ENCODE measurements at regions not wholly inside any gene's neighbourhood (a gene's known extent, or its start where the extent isn't known, plus 50 kb on each side); places are given as distances from the start of the nearest gene placed in this dataset.

GRCh38 chrX:46310815-46311497 lies 234.3 kb downstream of the ZNF674 start:
- H3K27me3 ChIP-seq (ENCODE audit: control insufficient read depth in 1 of 2, insufficient read depth in 2 of 2, low read length in 2 of 2), result no peaks in the 10 kb centered on the region
- no peak overlapping the region for H3K4me3 ChIP-seq (ENCODE audit: low read depth in 1 of 2, low read length in 2 of 2)
- no peak overlapping the region for H3K9ac ChIP-seq (ENCODE audit: low read depth in 1 of 2, low read length in 2 of 2)
- no peak overlapping the region for H3K27ac ChIP-seq (ENCODE audit: low read depth, low read length)
- H3K9me3 ChIP-seq (ENCODE audit: control insufficient read depth in 1 of 2, low read length in 2 of 2), result no peaks in the 10 kb centered on the region
- H3K36me3 ChIP-seq (ENCODE audit: control insufficient read depth in 1 of 2, insufficient read depth in 2 of 2, low read length in 2 of 2), result no peaks in the 10 kb centered on the region
- H3K4me1 ChIP-seq (ENCODE audit: control insufficient read depth in 1 of 2, insufficient read depth in 2 of 2, low read length in 2 of 2), result no peaks in the 10 kb centered on the region

GRCh38 chrX:46308110-46308509 lies 237.1 kb downstream of the ZNF674 start:
- Histone ChIP-seq H3K9me3 (ENCODE audit: control insufficient read depth in 1 of 2, low read length in 2 of 2) (peaks cover 0 to 7% of the 10 kb centered on the region in 2 donors), H3K27me3 (ENCODE audit: control insufficient read depth in 1 of 2, insufficient read depth in 2 of 2, low read length in 2 of 2) (no peaks in the 10 kb centered on the region), H3K27ac (ENCODE audit: low read depth, low read length) (no peak overlapping the region), H3K9ac (ENCODE audit: low read depth in 1 of 2, low read length in 2 of 2) (no peak overlapping the region), H3K4me3 (ENCODE audit: low read depth in 1 of 2, low read length in 2 of 2) (no peak overlapping the region), H3K4me1 (ENCODE audit: control insufficient read depth in 1 of 2, insufficient read depth in 2 of 2, low read length in 2 of 2) (no peaks in the 10 kb centered on the region), H3K36me3 (ENCODE audit: control insufficient read depth in 1 of 2, insufficient read depth in 2 of 2, low read length in 2 of 2) (no peaks in the 10 kb centered on the region)

DNA sequence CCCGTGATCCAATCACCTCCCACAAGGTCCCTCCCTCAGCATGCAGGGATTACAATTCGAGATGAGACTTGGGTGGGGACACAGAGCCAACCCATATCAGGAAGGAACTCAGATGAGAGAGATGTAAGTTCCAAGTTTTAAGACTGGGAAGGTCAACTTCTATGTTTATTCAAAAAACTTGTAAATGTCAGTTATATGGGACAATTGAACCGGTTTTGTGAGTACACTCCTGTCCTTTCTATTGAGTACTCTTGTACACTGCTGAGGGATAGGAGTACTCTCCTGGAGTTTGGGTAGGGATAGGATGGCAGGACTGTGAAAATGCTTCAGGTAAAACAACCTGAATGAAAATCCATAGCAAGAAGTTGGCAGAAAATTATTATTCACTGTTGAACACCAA lies 239.1 kb downstream of the ZNF674 start:
- Histone ChIP-seq H3K4me3 (ENCODE audit: low read depth in 1 of 2, low read length in 2 of 2) (no peak overlapping the region), H3K9me3 (ENCODE audit: control insufficient read depth in 1 of 2, low read length in 2 of 2) (peaks cover 0 to 7% of the 10 kb centered on the region in 2 donors), H3K36me3 (ENCODE audit: control insufficient read depth in 1 of 2, insufficient read depth in 2 of 2, low read length in 2 of 2) (no peaks in the 10 kb centered on the region), H3K27ac (ENCODE audit: low read depth, low read length) (no peak overlapping the region), H3K4me1 (ENCODE audit: control insufficient read depth in 1 of 2, insufficient read depth in 2 of 2, low read length in 2 of 2) (no peaks in the 10 kb centered on the region), H3K9ac (ENCODE audit: low read depth in 1 of 2, low read length in 2 of 2) (no peak overlapping the region), H3K27me3 (ENCODE audit: control insufficient read depth in 1 of 2, insufficient read depth in 2 of 2, low read length in 2 of 2) (no peaks in the 10 kb centered on the region)

- Histone ChIP-seq H3K4me3 (ENCODE audit: low read depth in 1 of 2, low read length in 2 of 2) (no peak overlapping the region), H3K4me1 (ENCODE audit: control insufficient read depth in 1 of 2, insufficient read depth in 2 of 2, low read length in 2 of 2) (no peaks in the 10 kb centered on the region), H3K36me3 (ENCODE audit: control insufficient read depth in 1 of 2, insufficient read depth in 2 of 2, low read length in 2 of 2) (no peaks in the 10 kb centered on the region), H3K9me3 (ENCODE audit: control insufficient read depth in 1 of 2, low read length in 2 of 2) (peaks cover 0 to 7% of the 10 kb centered on the region in 2 donors), H3K27me3 (ENCODE audit: control insufficient read depth in 1 of 2, insufficient read depth in 2 of 2, low read length in 2 of 2) (no peaks in the 10 kb centered on the region), H3K27ac (ENCODE audit: low read depth, low read length) (no peak overlapping the region), H3K9ac (ENCODE audit: low read depth in 1 of 2, low read length in 2 of 2) (no peak overlapping the region)
These were observed 239.8 kb downstream of the ZNF674 start for GRCh38 chrX:46305431-46305830.

DNA sequence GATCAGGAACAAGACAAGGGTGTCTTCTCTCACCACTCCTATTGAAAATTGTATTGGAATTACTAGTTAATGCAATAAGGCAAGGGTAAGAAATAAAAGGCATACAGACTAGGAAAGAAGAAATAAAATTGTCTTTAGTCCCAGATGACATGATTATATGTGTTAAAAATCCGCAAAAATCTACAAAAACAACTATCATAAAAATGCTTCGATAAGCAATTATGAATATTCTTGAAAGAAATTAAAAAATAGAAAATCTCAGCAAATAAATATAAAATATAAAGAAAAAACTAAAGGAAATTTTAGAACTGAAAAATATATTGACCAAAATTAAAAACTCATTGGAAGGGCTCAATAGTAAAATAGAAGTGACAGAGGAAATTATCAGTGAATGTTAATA lies 243.3 kb downstream of the ZNF674 start:
- Histone ChIP-seq H3K4me1 (ENCODE audit: control insufficient read depth in 1 of 2, insufficient read depth in 2 of 2, low read length in 2 of 2) (no peaks in the 10 kb centered on the region), H3K9ac (ENCODE audit: low read depth in 1 of 2, low read length in 2 of 2) (no peak overlapping the region), H3K9me3 (ENCODE audit: control insufficient read depth in 1 of 2, low read length in 2 of 2) (peaks cover 0 to 7% of the 10 kb centered on the region in 2 donors), H3K27me3 (ENCODE audit: control insufficient read depth in 1 of 2, insufficient read depth in 2 of 2, low read length in 2 of 2) (no peaks in the 10 kb centered on the region), H3K4me3 (ENCODE audit: low read depth in 1 of 2, low read length in 2 of 2) (no peak overlapping the region), H3K27ac (ENCODE audit: low read depth, low read length) (no peak overlapping the region), H3K36me3 (ENCODE audit: control insufficient read depth in 1 of 2, insufficient read depth in 2 of 2, low read length in 2 of 2) (no peaks in the 10 kb centered on the region)

DNA sequence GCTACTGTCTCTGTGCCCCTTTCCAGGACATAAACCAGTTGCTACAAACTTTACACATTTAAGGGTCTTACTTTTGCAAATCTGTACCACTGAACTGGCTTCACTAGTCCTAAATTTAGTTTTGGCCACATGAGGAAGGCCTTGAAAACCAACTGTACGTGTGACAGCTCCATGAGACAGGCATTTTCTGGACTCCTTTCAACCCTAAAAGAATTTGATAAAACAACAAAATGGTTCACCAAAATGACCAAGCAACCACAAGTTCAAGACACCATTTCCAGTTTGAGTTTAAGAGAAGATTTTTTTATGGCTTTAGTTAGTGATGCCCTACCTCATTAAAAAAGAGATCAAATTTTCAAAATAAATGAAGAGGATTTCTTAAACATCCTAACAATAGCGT lies 246.4 kb downstream of the ZNF674 start:
- H3K9me3 ChIP-seq (ENCODE audit: control insufficient read depth in 1 of 2, low read length in 2 of 2), result no peaks in the 10 kb centered on the region
- H3K27ac ChIP-seq (ENCODE audit: low read depth, low read length), result no peak overlapping the region
- H3K4me1 ChIP-seq (ENCODE audit: control insufficient read depth in 1 of 2, insufficient read depth in 2 of 2, low read length in 2 of 2), result no peaks in the 10 kb centered on the region
- no peak overlapping the region for H3K4me3 ChIP-seq (ENCODE audit: low read depth in 1 of 2, low read length in 2 of 2)
- H3K9ac ChIP-seq (ENCODE audit: low read depth in 1 of 2, low read length in 2 of 2), result no peak overlapping the region
- no peaks in the 10 kb centered on the region for H3K27me3 ChIP-seq (ENCODE audit: control insufficient read depth in 1 of 2, insufficient read depth in 2 of 2, low read length in 2 of 2)
- H3K36me3 ChIP-seq (ENCODE audit: control insufficient read depth in 1 of 2, insufficient read depth in 2 of 2, low read length in 2 of 2), result no peaks in the 10 kb centered on the region

GRCh38 chrX:46295963-46296362 lies 249.3 kb downstream of the ZNF674 start:
- no peak overlapping the region for H3K9ac ChIP-seq (ENCODE audit: low read depth in 1 of 2, low read length in 2 of 2)
- no peaks in the 10 kb centered on the region for H3K27me3 ChIP-seq (ENCODE audit: control insufficient read depth in 1 of 2, insufficient read depth in 2 of 2, low read length in 2 of 2)
- H3K9me3 ChIP-seq (ENCODE audit: control insufficient read depth in 1 of 2, low read length in 2 of 2), result no peaks in the 10 kb centered on the region
- no peaks in the 10 kb centered on the region for H3K36me3 ChIP-seq (ENCODE audit: control insufficient read depth in 1 of 2, insufficient read depth in 2 of 2, low read length in 2 of 2)
- H3K4me3 ChIP-seq (ENCODE audit: low read depth in 1 of 2, low read length in 2 of 2), result no peak overlapping the region
- H3K27ac ChIP-seq (ENCODE audit: low read depth, low read length), result no peak overlapping the region
- no peaks in the 10 kb centered on the region for H3K4me1 ChIP-seq (ENCODE audit: control insufficient read depth in 1 of 2, insufficient read depth in 2 of 2, low read length in 2 of 2)

- Histone ChIP-seq H3K4me1 (ENCODE audit: control insufficient read depth in 1 of 2, insufficient read depth in 2 of 2, low read length in 2 of 2) (no peaks in the 10 kb centered on the region), H3K9me3 (ENCODE audit: control insufficient read depth in 1 of 2, low read length in 2 of 2) (no peaks in the 10 kb centered on the region), H3K27me3 (ENCODE audit: control insufficient read depth in 1 of 2, insufficient read depth in 2 of 2, low read length in 2 of 2) (no peaks in the 10 kb centered on the region)
These were observed 251.0 kb downstream of the ZNF674 start for GRCh38 chrX:46294234-46294633.

GRCh38 chrX:46279925-46280313 lies 265.3 kb downstream of the ZNF674 start:
- Histone ChIP-seq H3K27ac (ENCODE audit: low read depth, low read length) (no peak overlapping the region), H3K27me3 (ENCODE audit: control insufficient read depth in 1 of 2, insufficient read depth in 2 of 2, low read length in 2 of 2) (no peaks in the 10 kb centered on the region), H3K4me1 (ENCODE audit: control insufficient read depth in 1 of 2, insufficient read depth in 2 of 2, low read length in 2 of 2) (no peaks in the 10 kb centered on the region), H3K9me3 (ENCODE audit: control insufficient read depth in 1 of 2, low read length in 2 of 2) (no peaks in the 10 kb centered on the region), H3K4me3 (ENCODE audit: low read depth in 1 of 2, low read length in 2 of 2) (no peak overlapping the region), H3K36me3 (ENCODE audit: control insufficient read depth in 1 of 2, insufficient read depth in 2 of 2, low read length in 2 of 2) (no peaks in the 10 kb centered on the region), H3K9ac (ENCODE audit: low read depth in 1 of 2, low read length in 2 of 2) (no peak overlapping the region)

More at GRCh38 chrX:46294234-46294633, 251.0 kb downstream of the ZNF674 start:
- Histone ChIP-seq H3K9ac (ENCODE audit: low read depth in 1 of 2, low read length in 2 of 2) (no peak overlapping the region), H3K27ac (ENCODE audit: low read depth, low read length) (no peak overlapping the region), H3K4me3 (ENCODE audit: low read depth in 1 of 2, low read length in 2 of 2) (no peak overlapping the region), H3K36me3 (ENCODE audit: control insufficient read depth in 1 of 2, insufficient read depth in 2 of 2, low read length in 2 of 2) (no peaks in the 10 kb centered on the region)

DNA sequence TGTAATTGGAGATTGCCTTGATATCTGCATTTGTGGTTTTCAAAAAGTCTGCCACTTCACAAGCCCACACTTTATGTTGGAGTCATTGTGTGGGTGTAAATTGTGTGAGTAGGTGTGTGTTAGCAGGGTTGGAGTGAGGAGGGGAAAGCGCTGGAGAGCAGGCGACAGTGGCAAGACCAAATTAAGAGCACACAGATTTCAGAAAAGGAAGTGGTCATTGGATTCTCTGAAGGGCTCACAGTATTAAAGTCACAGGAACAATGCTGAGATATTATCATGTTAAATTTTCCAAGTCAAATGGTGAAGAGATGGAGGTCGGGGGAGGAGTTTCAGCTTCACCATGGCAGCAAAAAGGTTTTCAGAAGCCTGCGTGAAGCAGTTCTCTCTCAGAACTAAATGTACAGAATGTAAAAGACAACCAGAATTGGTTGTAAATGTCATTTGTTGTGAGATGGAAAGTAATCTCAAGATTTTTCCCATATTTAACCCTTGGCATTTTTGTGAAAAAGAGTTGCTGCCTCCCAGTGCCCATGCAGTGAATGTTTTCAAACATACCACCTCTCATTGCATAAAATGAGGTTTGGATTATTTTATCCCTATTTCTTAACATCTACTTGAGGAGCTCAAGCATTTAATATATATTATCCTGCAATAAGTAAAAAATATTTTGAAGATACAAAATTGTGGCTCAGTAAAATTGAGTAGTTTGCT lies 265.9 kb downstream of the ZNF674 start:
- Histone ChIP-seq H3K27ac (ENCODE audit: low read depth, low read length) (no peak overlapping the region), H3K27me3 (ENCODE audit: control insufficient read depth in 1 of 2, insufficient read depth in 2 of 2, low read length in 2 of 2) (no peaks in the 10 kb centered on the region), H3K4me1 (ENCODE audit: control insufficient read depth in 1 of 2, insufficient read depth in 2 of 2, low read length in 2 of 2) (no peaks in the 10 kb centered on the region), H3K9me3 (ENCODE audit: control insufficient read depth in 1 of 2, low read length in 2 of 2) (no peaks in the 10 kb centered on the region), H3K9ac (ENCODE audit: low read depth in 1 of 2, low read length in 2 of 2) (no peak overlapping the region), H3K4me3 (ENCODE audit: low read depth in 1 of 2, low read length in 2 of 2) (no peak overlapping the region), H3K36me3 (ENCODE audit: control insufficient read depth in 1 of 2, insufficient read depth in 2 of 2, low read length in 2 of 2) (no peaks in the 10 kb centered on the region)
